ENCODE measurements at regions not wholly inside any gene's neighbourhood (a gene's known extent, or its start where the extent isn't known, plus 50 kb on each side); places are given as distances from the start of the nearest gene placed in this dataset.

- no peak for TF ChIP-seq TAF1 (IDR thresholded peaks at IDR 0.05; ENCODE audit: borderline replicate concordance, insufficient read depth, low read length)
- no peak for TF ChIP-seq FOXP2 (optimal IDR thresholded peaks at IDR 0.05; ENCODE audit: borderline replicate concordance, extremely low read depth, extremely low read length, insufficient read depth)
- TF ChIP-seq SIN3A (IDR thresholded peaks at IDR 0.05; ENCODE audit: borderline replicate concordance, insufficient read depth, low read length), result no peak
- TF ChIP-seq REST (IDR thresholded peaks at IDR 0.05; ENCODE audit: insufficient read depth in 1 of 2, low read depth in 2 of 2, low read length in 2 of 2), result no peak
- no peak for TF ChIP-seq POLR2AphosphoS5 (IDR thresholded peaks at IDR 0.05; ENCODE audit: low read depth, low read length)
Measured at GRCh38 chr7:94277236-94277635, 117.5 kb upstream of the COL1A2 start.

GRCh38 chr7:94280851-94281250, 113.8 kb upstream of the COL1A2 start:
- TF ChIP-seq SIN3A (IDR thresholded peaks at IDR 0.05; ENCODE audit: borderline replicate concordance, insufficient read depth, low read length), result no peak

- TF ChIP-seq FOXP2 (optimal IDR thresholded peaks at IDR 0.05; ENCODE audit: borderline replicate concordance, extremely low read depth, extremely low read length, insufficient read depth) (no peak), SIN3A (IDR thresholded peaks at IDR 0.05; ENCODE audit: borderline replicate concordance, insufficient read depth, low read length) (no peak), REST (IDR thresholded peaks at IDR 0.05; ENCODE audit: insufficient read depth in 1 of 2, low read depth in 2 of 2, low read length in 2 of 2) (no peak)
Measured at GRCh38 chr7:94284104-94284503, 110.6 kb upstream of the COL1A2 start.

- TF ChIP-seq FOXP2 (optimal IDR thresholded peaks at IDR 0.05; ENCODE audit: borderline replicate concordance, extremely low read depth, extremely low read length, insufficient read depth) (no peak), POLR2AphosphoS5 (IDR thresholded peaks at IDR 0.05; ENCODE audit: low read depth, low read length) (no peak), TAF1 (IDR thresholded peaks at IDR 0.05; ENCODE audit: borderline replicate concordance, insufficient read depth, low read length) (no peak), REST (IDR thresholded peaks at IDR 0.05; ENCODE audit: insufficient read depth in 1 of 2, low read depth in 2 of 2, low read length in 2 of 2) (no peak), SIN3A (IDR thresholded peaks at IDR 0.05; ENCODE audit: borderline replicate concordance, insufficient read depth, low read length) (no peak)
Measured at GRCh38 chr7:94286111-94286510, 108.6 kb upstream of the COL1A2 start.

GRCh38 chr7:94288096-94288495, 106.6 kb upstream of the COL1A2 start:
- TF ChIP-seq TAF1 (IDR thresholded peaks at IDR 0.05; ENCODE audit: borderline replicate concordance, insufficient read depth, low read length), result no peak
- TF ChIP-seq REST (IDR thresholded peaks at IDR 0.05; ENCODE audit: insufficient read depth in 1 of 2, low read depth in 2 of 2, low read length in 2 of 2), result no peak
- TF ChIP-seq POLR2AphosphoS5 (IDR thresholded peaks at IDR 0.05; ENCODE audit: low read depth, low read length), result no peak
- TF ChIP-seq SIN3A (IDR thresholded peaks at IDR 0.05; ENCODE audit: borderline replicate concordance, insufficient read depth, low read length), result no peak
- TF ChIP-seq FOXP2 (optimal IDR thresholded peaks at IDR 0.05; ENCODE audit: borderline replicate concordance, extremely low read depth, extremely low read length, insufficient read depth), result no peak

Measured in PFSK-1 (cell line).